IPS-20b (cell line): ENCODE measurements at regions not wholly inside any gene's neighbourhood (a gene's known extent, or its start where the extent isn't known, plus 50 kb on each side); places are given as distances from the start of the nearest gene placed in this dataset.

Experiments
- H3K27ac ChIP-seq: one replicate; pipeline ENCODE4 v1.5.1; 2013; ENCODE audit warnings: low read length
- H3K27me3 ChIP-seq: 2 replicates; pipeline ENCODE4 v1.6.1; 2013; ENCODE audit warnings: mild to moderate bottlenecking, low read length, inconsistent platforms; ENCODE audit not compliant: insufficient read depth
- H3K36me3 ChIP-seq: 2 replicates; pipeline ENCODE4 v1.6.1; 2013; ENCODE audit warnings: low read depth, mild to moderate bottlenecking, inconsistent platforms, low read length, moderate library complexity; ENCODE audit not compliant: insufficient read depth
- H3K4me1 ChIP-seq: 2 replicates; pipeline ENCODE4 v1.6.1; 2013; ENCODE audit warnings: mild to moderate bottlenecking, control low read depth, inconsistent platforms, low read length, moderate library complexity; ENCODE audit not compliant: insufficient read depth
- H3K4me3 ChIP-seq: 2 replicates; pipeline ENCODE4 v1.5.1; 2013; ENCODE audit warnings: mild to moderate bottlenecking, low read length, inconsistent platforms
- H3K9ac ChIP-seq: 2 replicates; pipeline ENCODE4 v1.6.1; 2013; ENCODE audit warnings: low read depth, mild to moderate bottlenecking, inconsistent platforms, low read length, moderate library complexity
- H3K9me3 ChIP-seq: 2 replicates; pipeline ENCODE4 v1.6.1; 2013; ENCODE audit warnings: mild to moderate bottlenecking, low read depth, low read length, inconsistent platforms; ENCODE audit not compliant: insufficient read depth

- Histone ChIP-seq H3K36me3 (no peaks in the 10 kb centered on the region), H3K9ac (no peak overlapping the region), H3K9me3 (no peaks in the 10 kb centered on the region), H3K4me3 (no peak overlapping the region), H3K27me3 (no peaks in the 10 kb centered on the region), H3K27ac (no peak overlapping the region), H3K4me1 (no peaks in the 10 kb centered on the region)
These were observed 1225.8 kb upstream of the PRMT6 start for GRCh38 chr1:105830571-105831146.

GRCh38 chr1:105838071-105838470 is 1218.4 kb upstream of the PRMT6 start:
- H3K27ac ChIP-seq, result no peak overlapping the region
- H3K27me3 ChIP-seq, result no peaks in the 10 kb centered on the region
- no peak overlapping the region for H3K4me3 ChIP-seq
- H3K9ac ChIP-seq, result no peak overlapping the region
- no peaks in the 10 kb centered on the region for H3K36me3 ChIP-seq
- H3K4me1 ChIP-seq, result no peaks in the 10 kb centered on the region
- H3K9me3 ChIP-seq, result no peaks in the 10 kb centered on the region

DNA sequence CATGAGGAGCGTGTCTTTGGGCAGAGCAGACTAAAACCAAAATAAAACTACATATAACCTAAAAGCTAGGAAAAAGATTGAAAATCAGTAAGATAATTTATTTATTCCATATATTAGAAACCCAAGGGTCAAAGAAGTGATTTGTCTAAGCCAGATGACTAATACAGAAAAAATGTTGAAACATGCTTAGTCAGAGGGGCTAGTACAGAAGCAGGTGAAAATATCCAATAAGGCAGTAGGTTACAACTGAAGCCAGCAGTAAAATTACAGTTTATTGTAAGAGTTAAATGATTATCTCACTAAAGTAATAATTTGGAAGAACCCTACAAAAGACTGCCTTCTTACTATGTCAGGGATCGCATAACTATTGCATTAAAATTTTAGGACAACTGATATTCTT is 1190.9 kb upstream of the PRMT6 start:
- H3K27ac ChIP-seq, result no peak overlapping the region

GRCh38 chr1:105872817-105873216 is 1183.7 kb upstream of the PRMT6 start:
- no peaks in the 10 kb centered on the region for H3K4me1 ChIP-seq
- H3K27me3 ChIP-seq, result no peaks in the 10 kb centered on the region
- no peak overlapping the region for H3K27ac ChIP-seq
- H3K9me3 ChIP-seq, result peaks cover 8% of the 10 kb centered on the region; the same call in 1 of the 2 replicates
- H3K4me3 ChIP-seq, result no peak overlapping the region
- H3K9ac ChIP-seq, result no peak overlapping the region
- H3K36me3 ChIP-seq, result no peaks in the 10 kb centered on the region

More for the DNA sequence above, 1190.9 kb upstream of the PRMT6 start:
- H3K27me3 ChIP-seq, result no peaks in the 10 kb centered on the region
- no peaks in the 10 kb centered on the region for H3K4me1 ChIP-seq
- peaks cover 4% of the 10 kb centered on the region for H3K9me3 ChIP-seq
- H3K36me3 ChIP-seq, result no peaks in the 10 kb centered on the region
- H3K4me3 ChIP-seq, result no peak overlapping the region
- H3K9ac ChIP-seq, result no peak overlapping the region

- no peak overlapping the region for H3K27ac ChIP-seq
- peaks cover 8% of the 10 kb centered on the region; the same call in 1 of the 2 replicates for H3K9me3 ChIP-seq
- H3K4me3 ChIP-seq, result no peak overlapping the region
- H3K9ac ChIP-seq, result no peak overlapping the region
- H3K27me3 ChIP-seq, result no peaks in the 10 kb centered on the region
- no peaks in the 10 kb centered on the region for H3K36me3 ChIP-seq
- no peaks in the 10 kb centered on the region for H3K4me1 ChIP-seq
These were observed 1181.9 kb upstream of the PRMT6 start for GRCh38 chr1:105874621-105875020.

DNA sequence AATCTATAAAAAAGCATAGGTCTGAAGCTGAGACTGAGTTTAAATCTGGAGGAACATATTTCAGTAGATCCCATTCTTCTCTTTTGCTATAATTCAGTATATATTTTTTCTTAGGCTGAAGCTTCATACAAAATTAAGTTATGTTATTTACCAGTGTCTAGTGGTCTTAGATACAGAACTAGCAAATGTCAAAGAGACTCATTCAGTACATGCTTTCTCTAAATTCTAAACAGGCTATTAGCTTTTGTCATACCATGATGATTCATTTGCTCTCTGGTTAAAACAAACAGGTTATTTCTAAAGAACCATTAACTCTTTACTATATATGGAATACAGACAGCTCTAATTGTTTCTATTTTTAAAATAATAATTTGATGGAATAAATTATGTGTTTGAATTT is 1170.2 kb upstream of the PRMT6 start:
- Histone ChIP-seq H3K27ac (no peak overlapping the region), H3K9ac (no peak overlapping the region), H3K27me3 (no peaks in the 10 kb centered on the region), H3K36me3 (no peaks in the 10 kb centered on the region), H3K4me3 (no peak overlapping the region), H3K9me3 (no peaks in the 10 kb centered on the region), H3K4me1 (no peaks in the 10 kb centered on the region)

GRCh38 chr1:105891308-105891707 is 1165.2 kb upstream of the PRMT6 start:
- no peak overlapping the region for H3K4me3 ChIP-seq
- H3K9ac ChIP-seq, result no peak overlapping the region
- no peaks in the 10 kb centered on the region for H3K4me1 ChIP-seq
- no peaks in the 10 kb centered on the region for H3K36me3 ChIP-seq
- no peaks in the 10 kb centered on the region for H3K27me3 ChIP-seq
- H3K9me3 ChIP-seq, result no peaks in the 10 kb centered on the region
- H3K27ac ChIP-seq, result no peak overlapping the region

GRCh38 chr1:105894006-105894405 is 1162.5 kb upstream of the PRMT6 start:
- Histone ChIP-seq H3K36me3 (no peaks in the 10 kb centered on the region), H3K27ac (no peak overlapping the region), H3K9ac (no peak overlapping the region), H3K4me3 (no peak overlapping the region), H3K27me3 (no peaks in the 10 kb centered on the region), H3K4me1 (no peaks in the 10 kb centered on the region), H3K9me3 (peaks cover 9% of the 10 kb centered on the region; the same call in 1 of the 2 replicates)

- no peak overlapping the region for H3K4me3 ChIP-seq
- no peaks in the 10 kb centered on the region for H3K36me3 ChIP-seq
- H3K27me3 ChIP-seq, result no peaks in the 10 kb centered on the region
- no peak overlapping the region for H3K9ac ChIP-seq
- no peaks in the 10 kb centered on the region for H3K4me1 ChIP-seq
- no peak overlapping the region for H3K27ac ChIP-seq
- H3K9me3 ChIP-seq, result no peaks in the 10 kb centered on the region
These were observed 1146.7 kb upstream of the PRMT6 start for GRCh38 chr1:105909811-105910210.

GRCh38 chr1:105914403-105914802 is 1142.1 kb upstream of the PRMT6 start:
- Histone ChIP-seq H3K9ac (no peak overlapping the region), H3K27ac (no peak overlapping the region), H3K27me3 (no peaks in the 10 kb centered on the region), H3K4me1 (no peaks in the 10 kb centered on the region), H3K9me3 (no peaks in the 10 kb centered on the region), H3K4me3 (no peak overlapping the region), H3K36me3 (no peaks in the 10 kb centered on the region)

DNA sequence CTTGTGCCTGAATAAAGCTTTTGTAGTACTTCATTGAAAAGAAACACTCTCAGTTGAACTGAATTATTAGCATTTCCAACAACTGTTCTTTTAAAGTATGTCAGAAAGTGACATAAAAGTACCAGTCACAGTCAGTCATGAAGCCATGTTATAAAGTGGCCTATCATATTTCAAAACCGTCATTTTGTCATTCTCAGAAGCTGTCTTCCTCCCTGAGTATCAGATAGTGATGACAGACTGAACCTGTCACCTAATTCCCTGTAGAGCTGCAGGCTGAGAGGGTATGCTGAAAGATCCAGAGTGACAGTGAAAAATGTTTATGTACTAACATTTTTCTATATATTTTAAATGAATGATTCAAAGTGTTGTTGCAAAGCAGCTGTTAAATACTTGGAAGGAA is 1121.7 kb upstream of the PRMT6 start:
- Histone ChIP-seq H3K4me1 (no peaks in the 10 kb centered on the region), H3K27me3 (no peaks in the 10 kb centered on the region), H3K9ac (no peak overlapping the region), H3K27ac (no peak overlapping the region), H3K36me3 (no peaks in the 10 kb centered on the region), H3K9me3 (no peaks in the 10 kb centered on the region; the same call in 1 of the 2 replicates), H3K4me3 (no peak overlapping the region)

DNA sequence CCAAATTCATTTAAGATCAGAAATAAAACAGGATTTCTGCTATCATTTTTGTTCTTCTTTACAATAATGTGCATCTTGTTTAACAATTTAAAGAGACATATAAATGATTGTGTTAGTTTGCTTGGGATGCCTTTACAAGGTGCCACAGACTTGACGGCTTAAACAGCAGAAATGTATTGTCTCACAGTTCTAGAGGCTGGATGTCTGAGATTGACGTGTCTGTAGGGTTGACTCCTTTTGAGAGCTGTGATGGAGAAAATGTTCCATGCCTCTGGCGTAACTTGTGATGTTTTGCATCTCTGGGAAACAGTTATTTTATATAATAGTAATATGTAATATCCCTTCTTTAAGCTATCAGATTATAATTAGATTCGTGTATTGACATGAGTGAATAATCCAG is 1091.6 kb upstream of the PRMT6 start:
- 0 out of 2 replicates have a peak, but pooled peaks cover 4% of the 10 kb centered on the region for H3K9me3 ChIP-seq

More for the DNA sequence above, 1091.6 kb upstream of the PRMT6 start:
- H3K27ac ChIP-seq, result no peak overlapping the region
- H3K4me3 ChIP-seq, result no peak overlapping the region
- H3K4me1 ChIP-seq, result no peaks in the 10 kb centered on the region
- H3K36me3 ChIP-seq, result no peaks in the 10 kb centered on the region
- no peak overlapping the region for H3K9ac ChIP-seq
- no peaks in the 10 kb centered on the region for H3K27me3 ChIP-seq
